Stomach (tissue), 8 donors: ENCODE measurements at regions not wholly inside any gene's neighbourhood (a gene's known extent, or its start where the extent isn't known, plus 50 kb on each side); places are given as distances from the start of the nearest gene placed in this dataset.

Experiments used
- DNase-seq, 2 donors: peaks; one replicate each; pipeline versions ENCODE4 v3.0.0 to v3.0.0-alpha.2; 2013 to 2019
- H3K27ac ChIP-seq, 5 donors: fragments of 200-600 bp in 4 of 5; sonication (generic) in 4 of 5; one replicate each; pipeline ENCODE4 v1.5.1; 2013 to 2019; ENCODE audit warnings: mild to moderate bottlenecking in 1 of 5, moderate library complexity in 1 of 5
- H3K27me3 ChIP-seq, 3 donors: fragments of 200-600 bp; sonication (generic); one replicate each; pipeline ENCODE4 v1.5.1; 2017 to 2019; ENCODE audit warnings: mixed run types in 1 of 3
- H3K36me3 ChIP-seq, 4 donors: fragments of 200-600 bp; sonication (generic); 1 replicate in 3 of 4; 2 replicates in 1 of 4; pipeline ENCODE4 v1.5.1; 2016 to 2019
- H3K4me1 ChIP-seq, 4 donors: fragments of 200-600 bp; sonication (generic); one replicate each; pipeline ENCODE4 v1.5.1; 2016 to 2019
- H3K4me3 ChIP-seq, 4 donors: fragments of 200-600 bp; sonication (generic) in 3 of 4; one replicate each; pipeline ENCODE4 v1.5.1; 2016 to 2019; ENCODE audit warnings: mild to moderate bottlenecking in 1 of 4
- H3K9me3 ChIP-seq, 4 donors: fragments of 200-600 bp; sonication (generic); one replicate each; pipeline ENCODE4 v1.5.1; 2016 to 2019
- EP300 ChIP-seq: sonication (generic); formaldehyde crosslinking; IDR thresholded peaks from one replicate; pipeline ENCODE4 v1.6.1; 2017; ENCODE audit warnings: antibody characterized with exemption
- POLR2A ChIP-seq, 4 donors: fragments of 450-650 bp; IDR thresholded peaks; one replicate each; pipeline ENCODE4 v1.6.1; 2016; ENCODE audit warnings: antibody characterized with exemption in 4 of 4, control low read depth in 2 of 4, mild to moderate bottlenecking in 1 of 4, moderate library complexity in 1 of 4
- POLR2AphosphoS5 ChIP-seq, 3 donors: sonication (generic); formaldehyde crosslinking; IDR thresholded peaks; one replicate each; pipeline ENCODE4 v1.6.1; 2016; ENCODE audit warnings: antibody characterized with exemption in 3 of 3
- WGBS, 5 donors: extraction: QIAGEN DNeasy Blood & Tissue Kit in 3 of 5; methylation state at CpG; one replicate each; pipeline versions ENCODE4 v1.1.5 to v1.1.7; 2013 to 2018; 5-methylcytosine and 5-hydroxymethylcytosine counted together
- intact Hi-C: fragments of 100-400 bp; cut with DNase I; formaldehyde crosslinking; loops from one replicate; pipeline ENCODE4 v1.15.1; 2023; ENCODE audit warnings: low total_unique reads
- TF ChIP-seq, protein P1 (sequence below), 7 experiments: fragments of 450-650 bp in 4 of 7; fragments of 200-600 bp in 3 of 7; sonication (generic) in 3 of 7; IDR thresholded peaks; one replicate each; pipeline ENCODE4 v1.5.1; 2016 to 2019; ENCODE audit warnings: antibody characterized with exemption in 7 of 7, control low read depth in 2 of 7, mild to moderate bottlenecking in 1 of 7
- donor health status: healthy with polysubstance abuse.
- donor health status: Bipolar disorder and iron deficiency.
- donor health status: healthy.

DNA sequence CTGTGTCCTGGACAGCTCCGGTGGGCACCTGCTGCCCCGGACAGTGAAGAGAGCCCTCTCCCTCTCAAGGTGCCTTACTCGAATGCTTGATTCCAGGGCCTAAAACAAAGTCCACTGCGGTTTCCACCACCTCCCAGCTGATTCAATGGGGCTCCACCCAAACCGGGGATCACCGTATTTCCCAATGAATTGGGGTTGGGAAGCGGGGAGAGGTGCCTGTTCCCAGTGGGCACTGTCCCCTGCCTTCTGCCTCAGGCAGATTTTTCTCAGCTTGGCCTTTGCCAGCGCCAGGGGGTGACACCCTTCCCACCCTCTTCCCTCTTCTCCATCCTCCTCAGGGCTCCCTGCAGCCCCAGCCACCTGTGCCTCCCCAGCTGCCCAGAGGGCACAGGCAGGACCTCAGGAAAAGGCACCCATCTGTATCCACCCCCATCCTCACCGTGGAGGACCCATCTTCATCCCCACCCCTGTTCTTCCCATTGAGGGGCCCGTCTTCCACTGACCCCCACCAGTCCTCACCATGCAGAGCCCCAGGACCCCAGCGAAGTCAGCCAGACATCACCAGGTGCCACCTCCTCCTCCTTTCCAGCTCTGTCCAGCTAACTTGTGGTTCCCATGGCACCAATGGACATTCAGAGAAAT, 66.7 kb upstream of the HPCAL1 start:
- no peak overlapping the region for H3K27ac ChIP-seq
- DNase-seq: no peak
- WGBS, 5 donors: 72 to 87% (median 80%) methylated on average over 7 to 11 of the region's 11 CpGs
- TF ChIP-seq POLR2A (IDR thresholded peaks at IDR 0.05): no peak
- TF ChIP-seq, protein P1, sequence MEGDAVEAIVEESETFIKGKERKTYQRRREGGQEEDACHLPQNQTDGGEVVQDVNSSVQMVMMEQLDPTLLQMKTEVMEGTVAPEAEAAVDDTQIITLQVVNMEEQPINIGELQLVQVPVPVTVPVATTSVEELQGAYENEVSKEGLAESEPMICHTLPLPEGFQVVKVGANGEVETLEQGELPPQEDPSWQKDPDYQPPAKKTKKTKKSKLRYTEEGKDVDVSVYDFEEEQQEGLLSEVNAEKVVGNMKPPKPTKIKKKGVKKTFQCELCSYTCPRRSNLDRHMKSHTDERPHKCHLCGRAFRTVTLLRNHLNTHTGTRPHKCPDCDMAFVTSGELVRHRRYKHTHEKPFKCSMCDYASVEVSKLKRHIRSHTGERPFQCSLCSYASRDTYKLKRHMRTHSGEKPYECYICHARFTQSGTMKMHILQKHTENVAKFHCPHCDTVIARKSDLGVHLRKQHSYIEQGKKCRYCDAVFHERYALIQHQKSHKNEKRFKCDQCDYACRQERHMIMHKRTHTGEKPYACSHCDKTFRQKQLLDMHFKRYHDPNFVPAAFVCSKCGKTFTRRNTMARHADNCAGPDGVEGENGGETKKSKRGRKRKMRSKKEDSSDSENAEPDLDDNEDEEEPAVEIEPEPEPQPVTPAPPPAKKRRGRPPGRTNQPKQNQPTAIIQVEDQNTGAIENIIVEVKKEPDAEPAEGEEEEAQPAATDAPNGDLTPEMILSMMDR (IDR thresholded peaks at IDR 0.05): no peak
- TF ChIP-seq EP300: no peak
- TF ChIP-seq POLR2AphosphoS5 (IDR thresholded peaks at IDR 0.05): no peak
- intact Hi-C loops: no loop called here
- H3K9me3 ChIP-seq: no peaks in the 10 kb centered on the region
- H3K4me1 ChIP-seq: peaks cover 0 to 12% (median 7%) of the 10 kb centered on the region in 4 donors
- H3K27me3 ChIP-seq: no peaks in the 10 kb centered on the region
- H3K36me3 ChIP-seq: no peaks in the 10 kb centered on the region
- no peak overlapping the region for H3K4me3 ChIP-seq

DNA sequence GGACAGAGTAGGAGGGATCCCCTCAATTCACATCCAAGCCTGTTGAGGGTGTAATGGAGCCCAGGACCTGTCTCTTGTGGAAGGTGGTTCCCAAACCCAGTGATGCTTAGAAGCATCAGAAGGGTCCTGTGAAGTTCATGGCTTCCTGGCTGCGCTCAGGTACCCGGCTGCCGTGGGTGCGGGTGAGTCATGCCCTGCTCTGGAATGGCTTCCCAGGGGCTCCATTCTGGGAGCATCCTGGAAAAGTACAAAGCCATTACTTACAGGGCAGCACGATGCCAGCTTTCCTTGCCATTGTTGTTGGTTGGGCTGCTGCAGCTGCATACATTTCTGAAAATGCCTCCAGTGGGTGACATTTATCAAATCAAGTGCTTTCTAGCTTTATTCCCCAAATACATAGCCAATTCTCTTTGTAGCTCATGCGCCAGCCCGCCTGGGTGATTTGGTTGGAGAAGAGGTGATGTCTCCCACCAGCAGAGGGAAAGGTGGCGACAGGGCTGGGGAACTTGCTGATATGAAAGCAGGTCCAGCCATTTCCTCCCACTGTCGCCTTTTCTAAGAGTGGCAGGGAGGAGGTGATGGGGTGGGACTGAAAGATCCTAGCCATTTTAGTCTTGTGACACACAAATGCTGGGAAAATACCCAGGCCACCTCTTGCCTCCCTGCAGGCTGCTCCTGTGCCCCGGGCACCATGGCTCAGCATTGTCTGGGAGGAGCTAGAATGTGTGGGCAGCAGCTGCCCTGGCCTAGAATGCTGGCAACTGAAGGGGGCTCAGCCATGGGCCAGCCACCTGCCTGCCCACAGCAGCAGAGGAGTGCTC, 65.9 kb upstream of the HPCAL1 start:
- WGBS, 5 donors: 79 to 86% (median 84%) methylated on average over 10 of the region's 10 CpGs
- intact Hi-C loops: no loop called here
- no peak for DNase-seq
- H3K4me1 ChIP-seq: peaks cover 0 to 16% (median 9%) of the 10 kb centered on the region in 4 donors
- TF ChIP-seq, protein P1 (IDR thresholded peaks at IDR 0.05): no peak
- TF ChIP-seq EP300 (no peak), POLR2AphosphoS5 (IDR thresholded peaks at IDR 0.05) (no peak), POLR2A (IDR thresholded peaks at IDR 0.05) (no peak)
- no peaks in the 10 kb centered on the region for H3K27me3 ChIP-seq
- no peak overlapping the region for H3K4me3 ChIP-seq
- no peaks in the 10 kb centered on the region for H3K9me3 ChIP-seq
- no peaks in the 10 kb centered on the region for H3K36me3 ChIP-seq
- H3K27ac ChIP-seq: no peak overlapping the region

DNA sequence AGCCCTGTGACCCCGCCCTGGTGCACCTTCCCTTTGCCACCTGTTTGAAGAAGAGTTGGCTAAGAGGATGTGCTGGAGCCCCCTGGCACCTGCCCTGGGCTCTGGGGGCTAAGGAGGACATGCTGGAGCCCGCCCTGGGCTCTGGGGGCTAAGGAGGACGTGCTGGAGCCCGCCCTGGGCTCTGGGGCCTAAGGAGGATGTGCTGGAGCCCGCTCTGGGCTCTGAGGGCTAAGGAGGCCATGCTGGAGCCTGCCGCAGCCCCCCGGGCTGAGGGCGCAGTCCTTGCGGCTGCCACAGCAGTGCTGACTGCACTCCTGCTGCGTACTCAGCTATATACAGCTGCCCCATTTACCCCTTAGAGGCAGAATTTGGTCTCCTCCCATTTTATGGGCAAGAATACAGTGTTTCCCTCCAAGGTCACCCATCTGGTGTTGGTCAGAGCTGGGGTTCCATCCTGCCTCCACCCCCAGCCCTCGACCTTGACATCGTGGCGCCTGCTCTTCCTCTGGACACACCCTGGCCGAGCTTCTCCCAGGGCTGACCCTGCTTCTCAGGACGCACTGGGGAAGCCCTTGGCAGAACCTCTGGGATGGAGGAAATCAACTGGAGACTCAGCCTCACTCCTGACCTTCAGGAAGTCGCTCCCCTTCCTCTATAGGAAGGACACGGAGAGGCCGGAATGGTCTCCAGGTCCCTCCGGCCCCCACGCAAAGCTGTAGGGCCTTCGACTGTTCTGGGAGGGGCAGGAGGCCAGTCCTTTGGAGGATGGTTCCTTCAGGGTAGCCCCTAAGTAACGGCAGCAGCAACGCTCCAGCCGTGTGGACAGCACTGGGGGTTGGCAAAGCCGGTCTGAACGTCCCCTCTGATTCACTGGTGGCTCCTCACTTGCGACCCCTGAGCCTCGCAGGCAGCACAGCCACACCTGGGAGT, 65.0 kb upstream of the HPCAL1 start:
- DNase-seq: no peak
- no peak overlapping the region for H3K27ac ChIP-seq
- 79 to 90% (median 87%) methylated on average over 19 to 28 of the region's 28 CpGs for whole genome bisulfite sequencing, 5 donors
- peaks cover 0 to 16% (median 9%) of the 10 kb centered on the region in 4 donors for H3K4me1 ChIP-seq
- H3K9me3 ChIP-seq: no peaks in the 10 kb centered on the region
- no peak for TF ChIP-seq EP300
- no peak for TF ChIP-seq POLR2A (IDR thresholded peaks at IDR 0.05)
- no peaks in the 10 kb centered on the region for H3K27me3 ChIP-seq
- H3K36me3 ChIP-seq: no peaks in the 10 kb centered on the region
- H3K4me3 ChIP-seq: no peak overlapping the region
- intact Hi-C loops: no loop called here

DNA sequence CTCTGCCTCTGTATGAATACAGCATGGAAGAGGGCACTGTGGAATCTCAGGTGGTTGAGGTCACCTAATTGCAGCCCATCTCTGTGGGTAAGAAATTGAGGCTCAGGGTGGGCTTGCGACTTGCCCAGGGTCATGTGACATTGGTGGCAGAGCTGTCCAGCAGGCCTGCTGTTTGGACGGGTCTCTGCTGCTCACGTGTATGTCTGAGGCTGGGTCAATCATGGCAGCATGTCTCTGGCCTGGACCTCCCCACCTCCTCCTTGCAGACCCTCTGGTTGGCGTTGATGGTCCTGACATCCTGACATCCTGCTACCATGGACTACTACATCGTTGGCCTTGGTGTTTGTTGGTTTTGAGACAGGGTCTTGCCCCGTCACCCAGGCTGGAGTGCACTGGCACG, 64.3 kb upstream of the HPCAL1 start:
- H3K36me3 ChIP-seq: no peaks in the 10 kb centered on the region
- WGBS, 5 donors: 87 to 94% (median 93%) methylated on average over 6 to 7 of the region's 7 CpGs
- no peak overlapping the region for H3K4me3 ChIP-seq
- no peak overlapping the region for H3K27ac ChIP-seq
- no peaks in the 10 kb centered on the region for H3K27me3 ChIP-seq
- intact Hi-C loops: no loop called here
- no peak for DNase-seq
- H3K4me1 ChIP-seq: peaks cover 0 to 16% (median 9%) of the 10 kb centered on the region in 4 donors
- TF ChIP-seq POLR2A (IDR thresholded peaks at IDR 0.05) (no peak), POLR2AphosphoS5 (IDR thresholded peaks at IDR 0.05) (no peak)
- TF ChIP-seq, protein P1 (IDR thresholded peaks at IDR 0.05): no peak
- no peaks in the 10 kb centered on the region for H3K9me3 ChIP-seq
